GM12873 (cell line): ENCODE measurements at regions not wholly inside any gene's neighbourhood (a gene's known extent, or its start where the extent isn't known, plus 50 kb on each side); places are given as distances from the start of the nearest gene placed in this dataset.

Source experiments
- TF ChIP-seq, protein P1 (sequence below): IDR thresholded peaks from 2 replicates; pipeline ENCODE4 v1.5.1; 2012; ENCODE audit warnings: low read depth, mild to moderate bottlenecking, moderate library complexity, low read length, control low read depth; ENCODE audit not compliant: insufficient read depth; ENCODE audit errors: missing control alignments

- TF ChIP-seq, protein P1, sequence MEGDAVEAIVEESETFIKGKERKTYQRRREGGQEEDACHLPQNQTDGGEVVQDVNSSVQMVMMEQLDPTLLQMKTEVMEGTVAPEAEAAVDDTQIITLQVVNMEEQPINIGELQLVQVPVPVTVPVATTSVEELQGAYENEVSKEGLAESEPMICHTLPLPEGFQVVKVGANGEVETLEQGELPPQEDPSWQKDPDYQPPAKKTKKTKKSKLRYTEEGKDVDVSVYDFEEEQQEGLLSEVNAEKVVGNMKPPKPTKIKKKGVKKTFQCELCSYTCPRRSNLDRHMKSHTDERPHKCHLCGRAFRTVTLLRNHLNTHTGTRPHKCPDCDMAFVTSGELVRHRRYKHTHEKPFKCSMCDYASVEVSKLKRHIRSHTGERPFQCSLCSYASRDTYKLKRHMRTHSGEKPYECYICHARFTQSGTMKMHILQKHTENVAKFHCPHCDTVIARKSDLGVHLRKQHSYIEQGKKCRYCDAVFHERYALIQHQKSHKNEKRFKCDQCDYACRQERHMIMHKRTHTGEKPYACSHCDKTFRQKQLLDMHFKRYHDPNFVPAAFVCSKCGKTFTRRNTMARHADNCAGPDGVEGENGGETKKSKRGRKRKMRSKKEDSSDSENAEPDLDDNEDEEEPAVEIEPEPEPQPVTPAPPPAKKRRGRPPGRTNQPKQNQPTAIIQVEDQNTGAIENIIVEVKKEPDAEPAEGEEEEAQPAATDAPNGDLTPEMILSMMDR: no peak
Observed at GRCh38 chr21:35922618-35923017, 137.7 kb downstream of the SETD4 start.

GRCh38 chr21:35921471-35921870, 138.9 kb downstream of the SETD4 start:
- TF ChIP-seq, protein P1: no peak

GRCh38 chr21:35920436-35920835, 139.9 kb downstream of the SETD4 start:
- TF ChIP-seq, protein P1: no peak

GRCh38 chr21:35915030-35915429, 145.3 kb downstream of the SETD4 start:
- TF ChIP-seq, protein P1: no peak

DNA sequence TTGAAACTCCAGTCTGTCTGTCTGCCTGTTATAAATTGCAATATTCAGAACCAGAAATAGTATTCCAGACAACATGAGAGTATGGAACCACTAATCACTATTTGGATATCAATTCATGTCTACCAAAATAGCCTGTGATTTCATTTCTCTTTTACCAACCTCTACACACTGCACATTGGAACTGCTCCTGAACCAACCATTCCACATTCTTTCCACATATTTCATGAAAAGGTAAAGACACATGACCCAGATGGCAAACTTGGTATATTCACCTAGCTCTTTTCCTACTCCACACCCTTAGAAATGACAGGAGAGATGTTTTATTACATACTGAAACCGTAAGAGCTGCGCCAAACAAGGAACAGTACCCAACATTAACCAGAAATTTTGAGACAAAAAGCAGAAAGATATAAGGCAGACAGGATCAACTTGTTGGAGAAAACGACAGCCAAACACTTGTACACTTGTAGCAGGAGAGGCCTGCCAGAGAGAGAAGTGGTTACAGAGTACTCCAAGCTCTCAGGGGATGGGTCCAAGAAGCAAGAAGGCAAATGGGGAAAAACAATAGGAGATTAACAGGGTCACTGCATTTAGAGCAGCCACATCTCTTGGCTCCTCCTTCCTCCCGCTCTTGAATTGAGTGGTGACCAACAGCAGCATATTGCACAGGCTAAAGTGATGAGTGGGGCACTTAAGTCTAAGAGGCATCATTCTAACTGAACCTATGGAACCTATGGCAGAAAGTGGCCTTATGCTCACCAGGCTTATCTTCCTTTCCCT, 148.7 kb downstream of the SETD4 start:
- TF ChIP-seq, protein P1: no peak

DNA sequence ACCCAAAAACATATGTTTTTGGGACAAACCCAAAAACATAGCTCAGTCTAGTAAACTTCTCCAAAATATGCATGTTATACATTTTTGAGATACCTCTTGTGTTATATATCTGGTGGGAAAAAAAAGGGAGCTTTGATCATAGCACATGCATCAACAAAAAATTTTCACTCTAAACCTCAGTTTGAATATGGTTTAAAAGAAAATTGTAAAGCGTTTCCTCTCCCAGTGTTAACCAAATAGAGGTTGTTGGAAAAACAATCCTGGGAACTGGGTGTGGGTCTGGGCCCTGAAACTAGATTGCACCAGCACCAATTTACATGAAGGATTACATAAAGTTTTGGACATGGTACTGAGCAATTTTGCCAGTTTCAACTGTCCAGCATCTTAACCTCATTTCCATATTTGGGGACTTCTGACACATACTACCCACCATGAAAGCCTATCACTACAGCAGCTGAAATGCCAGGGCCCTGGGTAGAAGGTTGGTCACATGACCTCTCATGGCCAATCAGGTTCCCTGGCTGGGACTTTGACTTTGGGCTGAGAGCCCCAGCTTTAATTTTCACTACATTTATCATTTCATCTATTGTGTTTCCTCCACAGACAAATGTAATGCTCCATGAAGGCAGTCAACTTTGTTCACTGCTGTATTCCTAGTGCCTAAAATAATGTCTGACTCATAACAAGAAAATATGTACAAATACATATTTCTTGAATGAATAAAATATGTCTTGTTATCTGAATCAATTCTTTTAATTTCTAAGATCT, 150.7 kb downstream of the SETD4 start:
- TF ChIP-seq, protein P1: no peak

GRCh38 chr21:35908311-35909078, 151.8 kb downstream of the SETD4 start:
- TF ChIP-seq, protein P1: no peak
